SIG-M5 treated with dmso at 0.1 percent for 504 hours (cell line): ENCODE measurements at regions not wholly inside any gene's neighbourhood (a gene's known extent, or its start where the extent isn't known, plus 50 kb on each side); places are given as distances from the start of the nearest gene placed in this dataset.
A peak's percentile ranks its signal among the peaks of the same experiment; 100 is the strongest.

Source experiments
- DNase-seq: peaks from one replicate; lab custom pipeline; 2025; ENCODE audit not compliant: unreplicated experiment; lab: John Stamatoyannopoulos, UW

DNA sequence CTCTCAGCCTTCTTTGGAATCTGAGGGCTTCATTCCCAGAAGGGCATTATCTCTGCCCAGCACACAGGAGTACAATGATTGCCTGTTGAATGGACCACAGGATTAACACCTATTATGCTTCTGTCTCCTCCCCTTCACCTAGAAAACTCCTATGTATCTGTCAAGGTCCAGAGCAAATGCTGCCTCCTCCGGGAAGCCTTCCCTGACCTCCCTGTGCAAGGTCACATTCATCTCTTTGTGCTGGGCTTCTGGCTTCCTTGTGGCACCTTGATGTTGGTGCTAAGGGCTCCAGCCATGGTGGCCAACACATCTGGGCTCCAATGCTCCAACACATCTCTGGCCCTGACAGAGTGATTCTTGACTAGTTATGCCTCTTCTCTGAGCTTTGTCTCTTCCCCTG lies 49.9 kb upstream of the ATP2B2 start:
- no peak for DNase-seq

DNA sequence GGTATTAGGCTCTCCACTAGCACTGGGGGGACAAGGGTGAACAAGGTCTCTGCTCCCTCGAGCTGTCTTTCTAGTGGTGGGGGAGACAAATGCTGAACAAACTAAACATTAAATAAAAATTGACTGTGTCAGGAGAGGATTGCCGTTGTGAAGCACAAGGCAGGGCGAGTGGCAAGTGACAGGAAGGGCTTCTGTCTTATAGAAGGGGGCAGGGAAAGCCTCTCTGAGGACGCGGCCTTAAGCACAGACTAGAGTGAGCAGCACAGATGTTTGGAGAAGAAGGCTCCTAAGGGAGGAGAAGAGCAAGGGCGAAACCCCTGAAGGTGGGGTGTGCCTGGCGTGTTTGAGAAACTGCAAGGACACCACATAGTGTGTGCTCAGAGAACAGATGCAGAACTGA lies 50.9 kb upstream of the ATP2B2 start:
- no peak for DNase-seq

DNA sequence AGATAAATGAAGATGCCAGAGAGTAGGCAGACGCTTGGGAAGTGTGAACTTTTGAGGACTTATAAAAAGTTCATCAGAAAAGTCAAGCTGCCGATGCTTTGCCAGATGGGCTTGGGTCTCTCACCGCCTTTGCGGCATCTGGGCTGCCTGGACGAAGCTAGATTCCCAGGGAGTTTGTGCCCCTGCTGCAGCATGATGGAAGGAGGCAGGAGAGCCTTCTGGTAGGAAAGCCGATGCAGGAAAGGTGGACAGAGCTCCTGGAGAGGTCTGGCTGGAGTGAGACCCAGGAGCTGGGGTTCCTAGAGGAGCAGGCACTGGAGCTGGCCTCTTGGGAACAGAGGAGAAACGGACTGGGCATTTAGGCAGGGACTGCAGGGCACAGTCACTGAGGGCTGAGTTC lies 51.9 kb upstream of the ATP2B2 start:
- no peak for DNase-seq

DNA sequence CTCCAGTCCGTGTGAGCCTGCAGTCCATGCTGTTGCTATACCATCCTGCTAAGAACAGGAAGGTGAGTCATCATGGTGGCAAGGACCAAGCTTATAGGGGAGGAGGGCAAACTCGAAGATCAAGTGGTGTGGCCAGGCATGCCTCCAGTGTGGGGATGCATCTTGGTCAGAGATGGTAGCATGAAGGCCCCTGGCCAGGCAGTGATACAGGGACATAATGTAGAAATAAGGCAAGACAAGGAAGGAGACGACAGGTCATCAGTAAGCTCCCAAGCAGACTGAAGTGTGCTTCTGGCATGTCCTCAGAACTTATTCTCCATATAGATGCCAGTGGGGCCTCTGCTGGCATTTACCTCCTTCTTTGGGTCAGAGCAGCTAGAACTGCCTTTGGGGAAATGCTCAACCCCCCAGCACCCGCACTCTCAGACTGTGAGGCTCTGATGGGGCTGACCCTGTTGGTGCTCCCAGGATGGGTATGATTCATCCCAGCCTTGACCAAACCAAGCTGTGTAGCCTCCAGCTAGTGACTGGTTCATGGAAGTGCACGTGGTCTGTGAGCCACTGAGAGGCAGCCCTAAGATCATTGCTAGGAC lies 52.5 kb upstream of the ATP2B2 start:
- DNase-seq: peak; percentile 7

DNA sequence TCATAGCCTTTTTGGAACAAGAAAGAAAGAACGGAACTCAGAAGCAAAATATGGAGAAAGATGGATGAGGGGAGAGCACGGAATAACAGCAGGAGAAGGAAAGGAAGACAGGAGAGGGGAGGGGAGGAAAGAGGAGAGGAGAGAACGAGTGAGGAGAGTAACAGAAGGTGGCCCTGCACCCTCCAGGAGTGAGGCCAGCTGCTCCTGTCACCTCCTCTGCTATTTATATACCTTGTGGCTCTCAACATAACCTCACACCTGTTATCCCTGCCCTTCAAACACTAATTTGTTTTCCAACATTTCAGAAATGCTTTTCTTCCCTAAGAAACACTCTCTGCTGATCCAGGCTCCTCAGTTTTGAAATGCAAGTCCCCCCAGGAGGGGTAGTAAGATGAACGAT lies 53.4 kb upstream of the ATP2B2 start:
- DNase-seq: no peak

DNA sequence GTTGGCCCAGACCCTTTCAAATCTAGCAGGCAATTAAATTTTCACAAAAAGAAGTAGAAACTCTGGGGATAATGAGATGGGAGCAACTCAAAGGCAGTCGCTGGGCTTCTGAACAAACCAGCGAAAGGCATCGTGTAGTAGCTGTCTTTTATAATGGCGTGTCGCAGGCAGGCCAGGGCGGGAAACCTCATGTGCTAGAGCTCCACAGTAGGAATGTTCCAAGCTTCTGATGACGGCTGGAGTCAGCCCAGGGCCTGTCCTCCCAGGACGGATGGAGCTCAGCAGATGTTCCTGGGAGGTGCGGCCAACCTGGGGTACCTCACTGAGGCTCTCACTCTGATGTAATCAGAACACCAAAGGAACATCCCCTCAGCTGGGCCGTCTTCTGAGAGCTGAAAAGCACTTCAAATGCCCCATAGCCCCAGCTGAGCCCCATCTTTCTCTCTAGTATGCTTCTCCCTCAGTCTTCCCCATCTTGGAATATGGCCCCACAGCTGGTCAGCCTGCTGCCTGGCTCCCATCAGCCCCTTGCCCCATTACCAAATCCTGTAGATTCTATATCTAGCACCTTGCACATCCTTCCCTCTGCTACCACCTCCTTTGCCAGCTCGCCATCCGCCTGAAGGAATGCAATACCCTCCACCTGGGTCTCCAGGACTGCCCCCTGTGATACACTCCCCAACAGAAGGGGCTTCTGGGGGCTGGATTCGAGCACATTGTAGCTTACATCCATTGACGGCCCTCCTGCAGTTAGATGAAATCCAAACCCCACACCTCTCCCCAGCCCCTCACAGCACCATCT lies 54.9 kb upstream of the ATP2B2 start:
- DNase-seq: no peak

DNA sequence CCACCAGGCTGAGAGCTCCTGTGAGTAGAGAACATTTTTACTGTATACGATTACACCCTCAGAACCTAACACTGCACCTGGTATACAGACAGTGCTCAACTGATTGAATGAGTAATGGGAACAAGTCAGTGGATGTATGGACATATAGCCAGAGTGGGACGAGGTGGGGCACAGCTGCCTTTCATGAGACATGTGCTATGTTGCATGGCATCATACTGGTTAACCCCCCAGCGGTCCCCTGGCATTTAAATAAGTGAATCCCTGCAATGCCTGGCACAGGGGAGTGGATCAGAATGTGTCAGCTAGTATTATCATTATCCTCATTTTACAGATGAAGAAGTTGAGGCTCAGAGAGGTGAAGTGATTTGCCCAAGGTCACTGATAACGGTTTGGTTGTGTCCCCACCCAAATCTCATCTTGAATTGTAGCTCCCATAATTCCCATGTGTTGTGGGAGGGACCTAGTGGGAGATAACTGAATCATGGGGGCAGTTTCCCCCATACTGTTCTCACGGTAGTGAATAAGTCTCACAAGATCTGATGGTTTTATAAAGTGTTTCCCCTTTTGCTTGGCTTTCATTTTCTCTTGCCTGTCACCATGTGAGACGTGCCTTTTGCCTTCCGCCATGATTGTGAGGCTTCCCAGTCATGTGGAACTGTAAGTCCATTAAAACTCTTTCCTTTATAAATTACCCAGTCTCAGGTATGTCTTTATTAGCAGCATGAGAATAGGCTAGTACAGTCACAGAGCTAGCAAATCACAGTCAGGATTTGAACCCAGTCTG lies 56.0 kb upstream of the ATP2B2 start:
- no peak for DNase-seq

DNA sequence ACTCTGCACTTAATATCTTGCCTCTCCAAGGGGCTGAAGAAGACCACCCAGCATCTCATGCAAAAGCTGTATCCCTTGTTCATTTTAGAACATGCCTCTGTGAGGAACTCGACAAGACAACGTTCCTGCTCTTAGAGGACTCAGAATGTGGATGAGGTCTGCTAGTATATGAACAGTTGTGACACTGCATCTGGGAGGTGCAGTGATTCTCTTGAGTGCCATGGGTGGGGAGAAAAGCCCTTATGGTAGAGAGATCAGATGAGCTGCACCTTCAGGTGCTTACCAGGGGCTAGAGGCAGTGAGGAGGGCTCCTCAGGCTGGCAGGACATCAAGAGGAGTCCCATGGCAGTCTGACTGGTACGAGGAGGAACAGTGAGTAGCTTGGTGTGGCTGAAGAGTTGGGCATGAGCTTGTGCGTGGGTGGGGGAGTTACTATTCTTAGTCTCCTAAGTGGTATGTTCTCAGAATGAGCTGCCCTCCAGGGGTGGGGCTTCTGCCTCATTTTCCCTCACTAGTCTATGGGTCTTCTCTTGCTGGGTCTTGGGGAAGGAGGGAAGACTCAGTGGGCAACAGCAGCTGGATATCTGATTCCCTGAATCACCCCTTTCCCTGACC lies 56.7 kb upstream of the ATP2B2 start:
- DNase-seq: no peak

DNA sequence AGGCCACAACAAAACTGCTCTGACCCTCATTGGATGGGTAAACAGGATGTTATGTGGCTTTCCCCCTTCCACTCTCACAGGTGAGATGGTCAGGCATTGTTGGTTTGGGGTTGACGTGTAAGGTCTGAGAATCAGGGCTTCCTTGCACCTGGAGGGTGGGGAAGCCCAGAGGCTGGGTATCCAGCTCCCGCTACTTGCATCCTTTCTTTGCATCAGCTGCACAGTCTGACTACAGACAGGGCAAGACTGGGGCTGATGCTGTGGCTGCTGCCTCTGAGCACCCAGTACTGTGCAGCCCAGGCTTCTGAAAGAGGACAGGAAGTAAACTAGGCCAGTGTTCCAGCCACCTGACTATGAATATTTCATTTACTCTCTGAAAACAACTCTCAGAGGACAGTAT lies 58.0 kb upstream of the ATP2B2 start:
- no peak for DNase-seq

DNA sequence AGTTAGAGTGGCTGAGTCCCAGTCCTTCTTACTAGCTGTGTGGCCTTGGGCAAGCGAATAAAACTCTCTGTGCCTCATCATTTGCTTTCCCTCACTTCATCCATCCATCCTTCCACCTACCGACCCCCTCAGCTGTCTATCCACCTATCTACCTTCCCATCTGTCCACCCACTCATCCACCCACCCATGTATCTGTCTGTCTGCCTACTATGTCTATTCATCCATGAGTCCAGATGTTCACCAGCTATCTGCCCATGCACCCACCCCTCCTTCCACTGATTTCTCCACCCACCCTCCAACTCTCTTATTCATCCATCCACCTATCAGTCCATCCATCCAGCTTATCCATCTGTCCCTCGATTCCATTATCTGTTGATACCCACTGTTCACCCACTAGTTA lies 60.4 kb upstream of the ATP2B2 start:
- no peak for DNase-seq

DNA sequence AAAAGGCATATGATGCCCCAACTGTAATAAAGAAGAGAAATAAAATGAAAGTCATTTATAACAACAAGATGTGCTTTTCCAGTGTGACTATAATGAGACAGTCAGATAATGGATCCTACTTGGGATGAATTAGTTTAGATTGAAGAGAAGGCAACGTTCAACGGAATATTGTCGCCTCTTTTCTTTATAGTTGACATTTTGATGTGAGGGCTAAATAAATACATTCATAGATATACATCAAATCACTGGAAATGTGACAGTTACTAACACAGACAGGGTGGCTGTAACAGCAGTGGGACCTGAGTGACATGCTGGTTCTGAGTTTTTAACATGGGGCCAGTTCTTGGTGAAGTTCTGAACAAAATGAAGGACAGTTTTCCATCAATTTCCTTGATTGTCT lies 61.1 kb upstream of the ATP2B2 start:
- DNase-seq: no peak

DNA sequence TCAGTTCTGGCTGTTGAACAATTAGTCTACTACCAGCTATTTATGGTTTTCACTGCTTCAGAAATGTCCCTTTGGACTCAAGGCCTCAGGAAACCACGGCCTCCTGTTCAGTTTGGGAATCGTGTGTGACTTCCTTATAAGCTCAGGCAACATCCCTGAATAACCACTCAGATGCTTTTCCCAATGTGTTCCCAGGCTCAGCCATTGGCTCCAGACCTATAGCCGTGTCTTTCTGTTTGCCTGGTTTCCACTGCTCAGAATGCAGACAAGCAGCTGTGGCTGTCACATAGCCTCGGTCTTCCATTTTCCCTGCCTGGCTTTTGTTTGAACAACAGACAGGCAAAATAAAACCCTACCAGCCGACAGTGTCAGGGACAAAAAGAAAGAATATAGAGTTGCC lies 63.2 kb upstream of the ATP2B2 start:
- no peak for DNase-seq

DNA sequence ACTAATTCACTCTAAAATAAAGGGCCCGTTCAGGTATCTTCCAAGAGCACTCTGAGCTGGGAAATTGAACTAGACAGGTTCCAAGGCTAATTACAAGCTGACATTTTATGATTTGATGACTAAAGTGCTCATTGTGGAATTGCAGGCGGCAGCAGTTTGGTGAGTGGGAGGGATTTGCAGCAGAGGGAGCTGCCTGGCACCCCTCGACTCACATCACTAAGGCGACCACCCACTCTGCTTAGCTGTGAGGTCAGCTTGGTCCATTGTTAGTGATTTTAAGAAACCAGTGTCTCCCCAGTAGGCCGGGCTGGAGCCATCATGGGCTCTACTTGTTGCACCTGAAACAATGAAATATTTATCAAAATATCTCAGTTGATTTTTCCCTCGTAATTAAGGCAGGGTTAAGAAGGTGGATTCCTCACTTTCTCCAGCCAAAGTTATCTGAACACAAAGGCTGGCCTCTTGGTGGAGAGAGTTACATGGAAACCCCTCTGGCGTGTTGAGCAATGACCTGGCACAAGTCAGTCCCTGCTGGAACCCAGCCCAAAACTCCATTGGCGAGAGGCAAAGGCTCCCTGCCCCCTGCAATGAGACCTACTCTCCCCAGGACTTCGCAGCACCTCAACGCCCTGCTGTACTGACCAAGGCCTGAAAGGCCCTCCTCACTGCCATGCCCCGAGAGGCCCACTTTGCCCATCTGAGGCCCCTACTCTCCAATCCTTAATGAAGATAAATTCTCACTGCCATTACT lies 65.0 kb upstream of the ATP2B2 start:
- no peak for DNase-seq

DNA sequence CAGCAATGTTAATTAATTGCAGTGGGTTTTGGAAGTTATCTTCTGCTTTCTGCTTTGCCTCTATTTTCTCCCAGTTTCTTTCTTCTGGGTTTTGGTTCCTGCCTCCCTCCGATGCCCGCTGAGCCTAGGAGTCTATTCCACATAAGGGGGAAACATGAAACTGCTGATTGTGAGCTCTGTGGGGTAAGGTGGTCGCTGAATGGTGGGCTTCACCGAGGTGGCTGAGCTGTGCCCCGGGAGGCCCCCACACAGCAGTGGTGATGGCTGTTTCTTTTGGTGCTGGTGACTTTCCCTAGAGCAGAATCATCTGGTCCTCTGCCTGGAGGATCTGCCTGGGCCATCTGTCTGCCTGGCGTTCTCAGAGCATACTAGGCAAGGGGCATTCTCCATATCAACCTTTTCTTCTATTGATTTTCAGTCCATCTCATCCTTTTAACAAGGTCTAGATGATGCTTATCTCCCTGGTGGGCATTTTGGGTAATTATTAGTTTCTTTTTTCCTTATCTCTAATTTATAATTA lies 68.8 kb upstream of the ATP2B2 start:
- no peak for DNase-seq

DNA sequence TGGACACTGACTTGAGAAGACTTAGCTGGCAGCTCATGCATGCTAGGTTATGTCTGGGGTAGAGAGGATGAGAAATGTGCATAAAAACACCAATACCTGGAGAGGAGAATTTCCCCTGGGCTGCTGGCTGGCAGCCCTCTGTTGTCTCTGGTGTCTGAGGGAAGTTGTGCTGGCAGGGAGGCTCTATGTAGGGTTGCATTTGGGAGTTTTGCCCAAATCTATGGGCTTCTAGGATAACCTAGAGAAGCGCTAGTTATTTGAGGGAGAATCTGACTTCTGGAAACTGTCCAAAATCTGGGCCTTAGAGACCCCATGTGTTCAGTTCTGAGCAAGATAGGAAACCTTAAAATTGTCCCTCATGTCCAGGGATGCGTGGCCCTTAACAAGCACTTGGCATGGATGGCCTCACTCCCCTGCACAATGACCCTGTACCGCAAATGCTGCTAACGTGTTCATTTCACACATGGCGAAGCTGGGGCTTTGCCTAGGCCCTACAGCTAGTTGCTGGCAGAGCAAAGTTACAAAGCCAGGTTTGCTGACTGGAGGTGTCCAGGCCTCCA lies 70.3 kb upstream of the ATP2B2 start:
- DNase-seq: no peak

DNA sequence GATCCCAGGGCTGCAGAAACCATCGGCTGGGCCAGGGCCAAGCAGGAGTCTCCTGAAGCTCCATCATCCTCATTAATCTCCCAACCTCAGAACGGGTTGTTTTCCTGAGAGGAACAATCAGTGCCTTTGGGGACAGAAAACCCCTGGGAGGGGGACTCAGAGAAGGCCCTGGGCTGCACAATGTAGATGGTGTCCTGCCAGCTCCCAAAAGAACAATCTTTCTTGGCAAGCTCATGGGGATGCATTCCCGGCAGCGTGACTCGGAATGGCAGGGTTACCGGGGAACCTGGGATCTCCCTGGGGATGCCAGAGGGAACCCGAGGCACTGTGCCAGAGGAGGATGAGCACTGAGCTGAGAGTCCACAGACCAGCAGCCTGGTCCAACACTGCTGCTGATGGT lies 72.1 kb upstream of the ATP2B2 start:
- no peak for DNase-seq

DNA sequence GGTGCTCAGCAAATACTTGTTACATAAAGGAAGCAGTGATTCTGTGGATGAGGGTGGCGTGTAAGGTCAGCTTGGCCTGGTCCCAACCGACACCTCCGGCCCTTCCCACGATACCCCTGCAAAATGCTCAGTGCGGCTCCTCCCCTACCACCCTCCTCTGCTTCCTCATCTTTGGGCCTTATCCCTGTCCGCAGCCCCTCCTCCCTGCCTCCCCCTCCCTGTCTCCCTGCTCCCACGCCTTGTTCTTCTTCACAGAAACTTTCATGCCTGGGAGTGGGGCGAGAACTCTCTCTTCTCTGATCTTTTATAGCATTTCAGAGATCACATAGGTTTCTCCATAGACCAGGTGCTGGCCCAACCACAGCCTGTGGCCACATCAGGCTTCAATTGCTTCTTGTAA lies 75.0 kb upstream of the ATP2B2 start:
- DNase-seq: no peak

DNA sequence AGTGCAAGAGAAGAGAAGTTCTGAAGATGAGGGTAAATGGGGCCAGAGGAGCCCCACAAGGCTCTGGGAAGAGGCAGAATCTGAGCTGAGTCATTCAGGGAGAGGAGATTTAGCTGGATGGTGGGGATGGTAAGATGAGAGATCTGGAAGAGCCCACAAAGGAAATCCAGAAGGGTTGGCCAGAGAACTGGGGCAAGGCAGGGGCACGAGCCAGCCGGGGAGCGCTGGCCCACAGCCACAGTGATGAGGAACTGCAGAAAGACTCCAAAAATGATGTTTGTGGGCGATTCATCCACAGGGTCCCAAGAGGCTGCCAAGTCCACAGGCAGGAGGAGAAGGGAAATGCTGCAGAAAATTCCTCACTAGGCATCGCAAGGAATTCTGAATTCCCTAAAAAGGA lies 75.9 kb upstream of the ATP2B2 start:
- no peak for DNase-seq

DNA sequence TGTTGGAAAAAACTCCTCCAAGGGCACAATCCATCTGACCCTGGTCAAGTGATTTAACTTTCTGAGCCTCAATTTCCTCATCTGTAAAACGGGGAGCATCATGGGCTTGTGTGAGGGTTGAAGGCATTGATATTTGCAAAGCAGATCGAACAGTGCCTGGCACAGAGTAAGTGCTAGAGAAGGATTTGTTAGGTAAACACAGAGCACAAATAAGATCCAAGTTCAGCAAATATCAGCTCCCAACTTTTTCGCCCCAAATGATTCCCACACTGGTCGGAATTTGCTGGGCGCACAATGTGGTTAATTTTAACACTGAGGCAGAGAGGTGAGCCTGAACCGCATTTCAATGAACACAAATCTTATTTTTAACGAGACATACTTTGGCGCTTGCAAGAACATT lies 76.3 kb upstream of the ATP2B2 start:
- DNase-seq: no peak

DNA sequence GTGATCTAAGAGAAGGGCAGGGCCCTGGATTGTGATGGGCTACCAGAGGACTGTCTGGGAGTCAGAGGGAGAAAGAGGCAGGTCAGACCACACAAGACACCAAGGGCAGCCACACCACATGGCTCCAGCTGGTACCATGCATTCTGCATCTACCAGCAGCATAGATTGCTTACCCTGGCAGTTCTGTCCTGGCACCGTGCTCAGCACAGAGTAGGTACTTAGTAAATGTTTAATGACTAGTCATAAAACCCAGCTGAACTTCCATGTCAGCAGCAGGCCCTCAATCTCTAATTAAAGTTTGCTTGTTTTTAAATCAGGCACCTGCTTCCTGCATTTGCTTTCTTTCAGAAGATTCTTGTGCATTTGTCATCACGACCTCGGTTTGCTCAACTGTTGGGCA lies 77.3 kb upstream of the ATP2B2 start:
- no peak for DNase-seq
